ENCODE measurements at regions not wholly inside any gene's neighbourhood (a gene's known extent, or its start where the extent isn't known, plus 50 kb on each side); places are given as distances from the start of the nearest gene placed in this dataset.

DNA sequence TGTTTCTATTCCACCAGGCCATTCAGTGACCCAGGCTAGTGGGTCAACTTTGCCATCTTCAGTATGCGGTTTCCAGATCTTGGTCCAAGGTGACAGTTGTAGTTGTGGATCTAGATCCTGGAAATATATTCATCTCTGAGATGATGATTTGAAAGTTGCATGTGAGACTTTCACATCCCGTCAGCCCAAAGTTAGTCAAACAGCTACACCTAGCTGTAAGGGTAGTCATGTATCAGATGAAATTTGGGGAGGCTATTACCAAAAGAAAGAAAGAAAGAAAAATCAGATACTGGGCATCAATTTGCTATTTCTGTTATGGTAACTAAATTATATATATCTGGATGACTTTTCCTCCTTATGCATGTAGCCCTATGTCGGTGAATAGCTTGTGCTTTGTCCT, 259.4 kb upstream of the ARX start:
- no peak overlapping the region for H3K4me3 ChIP-seq (ENCODE audit: low read depth, low read length)
- TF ChIP-seq, protein P1, sequence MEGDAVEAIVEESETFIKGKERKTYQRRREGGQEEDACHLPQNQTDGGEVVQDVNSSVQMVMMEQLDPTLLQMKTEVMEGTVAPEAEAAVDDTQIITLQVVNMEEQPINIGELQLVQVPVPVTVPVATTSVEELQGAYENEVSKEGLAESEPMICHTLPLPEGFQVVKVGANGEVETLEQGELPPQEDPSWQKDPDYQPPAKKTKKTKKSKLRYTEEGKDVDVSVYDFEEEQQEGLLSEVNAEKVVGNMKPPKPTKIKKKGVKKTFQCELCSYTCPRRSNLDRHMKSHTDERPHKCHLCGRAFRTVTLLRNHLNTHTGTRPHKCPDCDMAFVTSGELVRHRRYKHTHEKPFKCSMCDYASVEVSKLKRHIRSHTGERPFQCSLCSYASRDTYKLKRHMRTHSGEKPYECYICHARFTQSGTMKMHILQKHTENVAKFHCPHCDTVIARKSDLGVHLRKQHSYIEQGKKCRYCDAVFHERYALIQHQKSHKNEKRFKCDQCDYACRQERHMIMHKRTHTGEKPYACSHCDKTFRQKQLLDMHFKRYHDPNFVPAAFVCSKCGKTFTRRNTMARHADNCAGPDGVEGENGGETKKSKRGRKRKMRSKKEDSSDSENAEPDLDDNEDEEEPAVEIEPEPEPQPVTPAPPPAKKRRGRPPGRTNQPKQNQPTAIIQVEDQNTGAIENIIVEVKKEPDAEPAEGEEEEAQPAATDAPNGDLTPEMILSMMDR (IDR thresholded peaks at IDR 0.05; ENCODE audit: low read depth, low read length, missing control alignments): no peak
- no peak for DNase-seq (ENCODE audit: low read depth)

DNA sequence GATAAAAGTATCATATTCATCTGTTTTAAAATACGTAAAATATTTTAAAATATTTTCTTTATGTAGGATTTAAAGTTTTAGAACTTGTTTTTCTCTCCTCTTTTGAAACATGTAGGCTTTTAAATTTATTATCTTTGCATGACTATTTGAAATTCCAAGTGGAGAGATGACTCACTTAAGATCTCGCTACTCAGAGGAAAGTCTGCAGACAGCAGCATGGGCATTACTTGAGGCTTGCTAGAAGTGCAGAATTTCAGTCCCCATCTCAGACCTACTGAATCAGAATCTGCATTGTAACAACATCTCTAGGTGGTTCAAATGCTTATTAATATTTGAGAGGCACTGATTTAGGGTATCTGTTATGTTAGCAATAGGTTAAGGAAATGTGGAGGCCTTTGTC, 225.7 kb upstream of the ARX start:
- DNase-seq (ENCODE audit: low read depth): no peak

DNA sequence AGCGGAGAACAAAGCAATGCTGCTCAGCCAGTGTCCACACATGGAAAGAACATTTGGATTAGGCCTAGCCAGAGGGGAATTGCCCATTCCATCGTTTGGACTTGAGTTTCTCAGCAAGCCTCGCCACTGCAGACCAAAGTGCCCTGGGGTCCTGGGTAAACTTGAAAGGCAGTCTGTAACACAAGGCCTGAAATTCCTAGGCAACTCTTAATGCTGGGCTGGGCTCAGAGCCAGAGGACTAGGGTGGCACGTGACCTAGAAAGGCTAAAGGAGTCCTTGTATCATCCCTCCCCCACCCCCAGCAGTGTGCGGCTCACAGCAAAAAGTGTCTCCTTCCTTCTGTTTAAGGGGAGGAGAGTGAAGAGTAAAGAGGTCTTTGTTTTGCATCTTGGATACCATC, 210.4 kb upstream of the ARX start:
- TF ChIP-seq, protein P1 (IDR thresholded peaks at IDR 0.05; ENCODE audit: low read depth, low read length, missing control alignments): no peak
- no peak for DNase-seq (ENCODE audit: low read depth)
- no peak overlapping the region for H3K4me3 ChIP-seq (ENCODE audit: low read depth, low read length)

More for the DNA sequence above, 225.7 kb upstream of the ARX start:
- TF ChIP-seq, protein P1 (IDR thresholded peaks at IDR 0.05; ENCODE audit: low read depth, low read length, missing control alignments): no peak
- H3K4me3 ChIP-seq (ENCODE audit: low read depth, low read length): no peak overlapping the region

DNA sequence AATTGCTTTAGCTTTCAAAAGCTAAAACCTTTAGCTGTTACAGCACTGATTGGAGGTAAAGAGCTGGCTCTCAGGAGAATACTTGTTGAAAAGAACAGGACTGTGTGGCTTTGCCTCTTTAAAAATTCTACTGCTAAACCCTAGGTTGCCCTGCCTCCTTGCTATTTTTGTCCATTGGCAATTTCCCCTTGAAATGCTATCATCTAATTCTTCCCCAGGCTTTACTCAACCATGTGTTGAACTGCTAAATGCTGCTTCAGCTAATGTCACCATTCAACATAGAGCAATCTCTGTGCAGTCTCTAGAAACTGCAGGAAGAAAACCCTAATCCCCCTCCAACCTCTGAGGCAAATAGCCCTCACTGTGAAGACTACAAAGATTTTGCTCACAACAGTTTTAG, 203.7 kb upstream of the ARX start:
- TF ChIP-seq, protein P1 (IDR thresholded peaks at IDR 0.05; ENCODE audit: low read depth, low read length, missing control alignments): no peak
- no peak for DNase-seq (ENCODE audit: low read depth)
- no peak overlapping the region for H3K4me3 ChIP-seq (ENCODE audit: low read depth, low read length)

DNA sequence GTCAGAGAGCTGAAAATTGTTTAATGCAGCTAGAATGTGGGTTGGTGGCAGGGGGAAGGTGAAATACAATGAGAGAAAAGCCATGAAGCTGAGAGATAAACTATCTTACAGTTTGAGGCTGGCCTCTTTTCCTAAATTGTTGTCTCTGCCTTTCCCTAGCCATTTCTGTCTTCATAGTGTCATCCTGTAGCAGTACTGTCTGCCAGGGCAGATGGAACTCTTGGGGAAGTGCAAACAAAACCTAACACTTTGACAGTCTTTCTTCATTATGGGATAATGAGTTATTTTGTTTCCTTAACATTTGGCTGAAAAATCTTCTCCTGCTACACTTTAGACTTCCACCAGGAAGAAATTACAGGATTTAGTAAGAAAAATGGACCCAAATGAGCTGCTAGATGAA, 197.8 kb upstream of the ARX start:
- H3K4me3 ChIP-seq (ENCODE audit: low read depth, low read length): no peak overlapping the region
- TF ChIP-seq, protein P1 (IDR thresholded peaks at IDR 0.05; ENCODE audit: low read depth, low read length, missing control alignments): no peak
- no peak for DNase-seq (ENCODE audit: low read depth)

DNA sequence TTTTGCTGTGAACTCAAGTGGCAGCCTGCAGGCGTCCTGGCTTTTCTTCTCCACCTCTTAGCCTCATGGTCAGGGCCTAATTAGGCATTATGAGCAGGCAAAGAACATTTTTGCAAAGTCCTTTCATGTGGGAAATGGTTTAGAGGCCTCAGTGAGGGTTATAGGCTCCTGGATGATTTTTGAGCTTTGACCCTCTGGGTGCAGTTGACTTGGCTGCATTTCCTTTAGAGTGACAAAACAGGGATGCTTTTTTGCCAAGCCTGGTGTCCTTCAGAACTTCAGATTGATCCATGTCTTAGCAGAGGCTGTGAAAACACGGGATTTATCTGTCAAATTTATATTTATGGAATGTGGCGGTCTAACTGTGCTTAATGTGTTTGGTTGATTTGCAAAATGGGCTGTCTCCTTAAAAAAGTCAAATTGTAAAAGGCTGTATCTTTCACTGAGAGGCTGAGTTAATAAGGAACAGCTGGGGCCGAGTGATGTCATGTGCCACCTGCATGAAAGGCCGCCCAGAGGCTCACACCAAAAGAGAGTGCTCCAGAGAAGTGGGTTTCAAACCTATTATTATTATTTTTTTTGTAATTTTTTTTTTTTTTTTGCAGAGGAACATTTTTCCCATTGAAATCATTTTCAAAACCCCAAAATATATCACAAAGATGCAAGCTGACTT, 192.2 kb upstream of the ARX start:
- H3K4me3 ChIP-seq (ENCODE audit: low read depth, low read length): no peak overlapping the region
- TF ChIP-seq, protein P1 (IDR thresholded peaks at IDR 0.05; ENCODE audit: low read depth, low read length, missing control alignments): no peak
- DNase-seq (ENCODE audit: low read depth): no peak

DNA sequence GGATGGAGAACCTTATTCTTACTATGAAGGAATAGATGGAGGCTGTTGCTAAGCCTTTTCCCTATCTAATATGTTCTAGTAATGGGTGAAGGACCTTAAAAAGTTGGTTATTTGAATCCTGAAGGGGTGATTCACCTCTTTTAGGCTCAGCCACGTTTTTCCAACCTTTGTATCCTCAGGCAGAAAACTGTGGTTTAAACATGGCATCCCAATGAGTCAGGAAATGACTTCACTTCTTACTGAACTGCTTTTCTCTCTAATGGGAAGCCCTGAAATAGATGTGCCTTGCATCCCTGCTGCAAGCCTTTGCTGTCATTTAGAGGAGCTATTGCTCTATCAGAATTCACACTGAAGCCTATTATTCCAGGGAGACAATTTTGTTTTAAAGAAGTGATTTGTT, 191.0 kb upstream of the ARX start:
- no peak for DNase-seq (ENCODE audit: low read depth)
- TF ChIP-seq, protein P1 (IDR thresholded peaks at IDR 0.05; ENCODE audit: low read depth, low read length, missing control alignments): no peak
- H3K4me3 ChIP-seq (ENCODE audit: low read depth, low read length): no peak overlapping the region

Measured in GM12864 (cell line).